LNCaP clone FGC (cell line): ENCODE measurements at regions not wholly inside any gene's neighbourhood (a gene's known extent, or its start where the extent isn't known, plus 50 kb on each side); places are given as distances from the start of the nearest gene placed in this dataset.
"Not testable (repeated sequence)": the region's sequence is repeated elsewhere in the genome, so short reads cannot be mapped to it uniquely, and the experiment has no call there.

Experiments used
- DNase-seq: peaks from one replicate; pipeline ENCODE4 v3.0.0-alpha.2; 2011; ENCODE audit warnings: low read depth
- H3K4me3 ChIP-seq: 2 replicates; pipeline ENCODE4 v1.5.1; 2011; ENCODE audit warnings: mild to moderate bottlenecking, low read depth, low read length, control low read depth
- CTCF ChIP-seq: IDR thresholded peaks from 2 replicates; pipeline ENCODE4 v1.5.1; 2012; ENCODE audit warnings: mild to moderate bottlenecking; ENCODE audit not compliant: control insufficient read depth, insufficient read depth; ENCODE audit errors: extremely low read depth

GRCh38 chr3:191634902-191635301, 173.9 kb downstream of the PYDC2 start:
- no peak overlapping the region for H3K4me3 ChIP-seq
- no peak for DNase-seq
- no peak for TF ChIP-seq CTCF

GRCh38 chr3:191637611-191638010, 176.6 kb downstream of the PYDC2 start:
- H3K4me3 ChIP-seq, result no peak overlapping the region
- no peak for TF ChIP-seq CTCF
- no peak for DNase-seq

- TF ChIP-seq CTCF, result no peak
- H3K4me3 ChIP-seq, result no peak overlapping the region
- no peak for DNase-seq
Observed at GRCh38 chr3:191641789-191642188, 180.8 kb downstream of the PYDC2 start.

DNA sequence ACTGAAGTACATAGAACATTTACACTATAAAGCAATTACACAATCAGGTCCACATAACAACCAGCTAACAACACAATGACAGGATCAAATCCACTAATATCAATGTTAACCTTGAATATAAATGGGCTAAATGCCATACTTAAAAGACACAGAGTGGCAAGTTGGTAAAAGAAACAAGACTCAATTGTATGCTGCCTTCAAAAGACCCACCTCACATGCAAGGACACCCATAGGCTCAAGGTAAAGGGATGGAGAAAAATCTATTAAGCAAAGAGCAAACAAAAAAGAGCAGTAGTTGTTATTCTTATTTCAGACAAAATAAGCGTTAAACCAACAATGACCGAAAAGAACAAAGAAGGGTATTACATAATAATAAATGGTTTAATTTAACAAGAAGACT, 183.3 kb downstream of the PYDC2 start:
- no peak overlapping the region for H3K4me3 ChIP-seq
- TF ChIP-seq CTCF, result no peak
- no peak for DNase-seq

GRCh38 chr3:191646242-191646641, 185.3 kb downstream of the PYDC2 start:
- no peak for TF ChIP-seq CTCF
- H3K4me3 ChIP-seq, result no peak overlapping the region
- DNase-seq, result no peak

DNA sequence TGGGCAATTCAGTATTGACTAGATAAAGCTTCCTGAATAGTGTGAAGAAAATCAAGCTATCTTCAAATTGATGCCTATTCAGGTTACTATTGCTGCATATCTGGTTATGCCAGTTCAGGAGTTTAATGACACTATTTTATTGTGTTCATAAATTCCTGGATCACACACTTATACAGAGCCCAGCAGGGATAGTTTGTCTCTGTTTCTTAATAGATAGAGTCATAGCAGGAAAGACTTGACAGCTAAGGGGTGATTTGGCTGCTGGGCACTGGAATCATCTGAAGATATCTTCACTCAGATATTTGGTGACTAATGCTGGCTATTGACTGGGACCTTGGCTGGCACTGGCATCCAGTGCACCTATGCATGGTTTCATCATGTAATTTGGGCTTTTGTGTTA, 187.8 kb downstream of the PYDC2 start:
- TF ChIP-seq CTCF, result no peak
- H3K4me3 ChIP-seq, result no peak overlapping the region
- peak; percentile 74 for DNase-seq

DNA sequence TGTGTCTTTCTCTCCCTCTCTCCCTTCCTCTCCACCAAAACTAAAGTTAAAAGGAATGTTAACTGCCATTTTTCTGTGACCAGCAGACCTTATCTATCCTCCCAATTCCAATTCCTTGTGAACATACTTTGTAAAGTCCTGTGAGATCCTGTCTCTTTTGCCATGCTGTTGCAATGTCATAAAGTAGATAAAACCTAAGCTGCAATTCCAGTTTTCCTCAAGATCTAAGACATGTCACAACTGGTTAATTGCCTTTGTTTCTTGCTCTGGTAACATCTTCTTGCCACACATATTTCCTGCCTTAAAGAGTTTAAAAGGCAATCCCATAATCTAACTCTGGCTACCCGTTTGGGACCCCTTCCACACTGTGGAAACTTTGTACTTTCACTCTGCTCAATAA, 188.7 kb downstream of the PYDC2 start:
- no peak for TF ChIP-seq CTCF
- H3K4me3 ChIP-seq, result no peak overlapping the region
- DNase-seq, result no peak

- not testable (repeated sequence) for H3K4me3 ChIP-seq, DNase-seq
Observed at GRCh38 chr3:191658781-191659419, 197.9 kb downstream of the PYDC2 start.

- not testable (repeated sequence) for DNase-seq
Observed at GRCh38 chr3:191662150-191662549, 201.2 kb downstream of the PYDC2 start.

More at GRCh38 chr3:191662150-191662549, 201.2 kb downstream of the PYDC2 start:
- H3K4me3 ChIP-seq, result not testable (repeated sequence)
